GM18520 (cell line): ENCODE measurements at regions not wholly inside any gene's neighbourhood (a gene's known extent, or its start where the extent isn't known, plus 50 kb on each side); places are given as distances from the start of the nearest gene placed in this dataset.

Experiments used
- ATAC-seq: cut with Tn5 transposase; IDR thresholded peaks from one replicate; pipeline ENCODE4 v1.9.1; 2021; ENCODE audit not compliant: unreplicated experiment

GRCh38 chr14:97380539-97380941, 583.4 kb downstream of the VRK1 start:
- no peak for ATAC-seq

GRCh38 chr14:97381309-97381708, 584.1 kb downstream of the VRK1 start:
- no peak for ATAC-seq

DNA sequence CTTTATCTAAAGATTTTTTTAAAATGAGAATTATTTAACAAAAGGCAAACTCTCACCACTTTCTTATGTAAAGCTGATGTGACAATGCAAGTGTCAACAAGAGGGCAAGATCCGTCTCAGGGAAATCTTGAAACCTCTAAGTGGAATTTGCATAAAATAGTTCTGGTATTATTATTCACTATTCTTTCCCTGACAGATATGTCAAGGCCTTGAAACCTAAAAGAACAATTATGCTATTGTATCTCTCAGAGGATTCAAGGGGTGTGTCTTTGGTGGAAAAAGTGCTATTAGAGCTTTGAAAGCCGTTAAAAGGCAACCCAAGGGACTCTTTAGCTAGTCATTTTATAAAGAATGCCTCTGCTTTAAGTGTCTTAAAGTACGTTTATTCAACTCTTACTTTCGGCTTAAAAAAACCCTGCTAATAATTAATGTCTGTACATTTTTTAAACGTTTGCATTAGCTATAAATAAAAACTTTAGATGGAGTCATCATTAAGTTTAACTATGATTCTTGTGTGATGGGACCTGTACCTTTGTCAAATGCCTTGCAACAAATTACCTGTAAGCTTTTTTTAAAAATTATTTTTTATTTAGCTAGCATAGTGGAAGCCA, 585.5 kb downstream of the VRK1 start:
- ATAC-seq, result peak; percentile 32

GRCh38 chr14:97385727-97386126, 588.5 kb downstream of the VRK1 start:
- no peak for ATAC-seq

DNA sequence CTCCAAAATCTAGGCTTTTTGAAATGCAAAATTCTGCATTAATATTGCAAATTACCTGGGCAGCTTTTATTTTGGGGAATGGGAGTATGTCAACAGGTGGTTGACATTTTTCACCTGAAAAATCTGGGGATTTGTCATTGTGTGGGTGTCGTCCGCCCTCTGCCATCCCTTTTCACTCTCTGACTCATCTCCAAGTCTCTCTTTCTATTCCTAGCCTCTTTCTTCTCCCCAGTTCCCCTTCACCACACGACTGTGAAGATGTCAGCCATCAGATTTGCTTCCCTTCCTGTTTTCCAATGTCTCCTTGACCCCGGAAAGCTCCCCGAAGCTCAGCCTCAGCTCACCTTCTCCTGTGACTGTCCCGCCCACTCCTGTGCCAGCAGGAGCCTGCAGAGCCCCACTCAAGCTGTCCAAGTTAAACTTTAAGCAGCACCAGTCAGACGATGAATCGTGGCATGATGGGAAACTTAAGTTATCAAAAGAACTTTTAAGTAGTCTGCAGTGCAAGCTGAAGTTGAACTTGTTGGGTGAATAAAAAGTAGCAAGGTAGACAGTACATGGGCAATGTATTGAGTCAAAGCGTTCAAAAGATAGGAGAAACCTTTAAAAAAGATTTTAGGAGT, 590.2 kb downstream of the VRK1 start:
- no peak for ATAC-seq

DNA sequence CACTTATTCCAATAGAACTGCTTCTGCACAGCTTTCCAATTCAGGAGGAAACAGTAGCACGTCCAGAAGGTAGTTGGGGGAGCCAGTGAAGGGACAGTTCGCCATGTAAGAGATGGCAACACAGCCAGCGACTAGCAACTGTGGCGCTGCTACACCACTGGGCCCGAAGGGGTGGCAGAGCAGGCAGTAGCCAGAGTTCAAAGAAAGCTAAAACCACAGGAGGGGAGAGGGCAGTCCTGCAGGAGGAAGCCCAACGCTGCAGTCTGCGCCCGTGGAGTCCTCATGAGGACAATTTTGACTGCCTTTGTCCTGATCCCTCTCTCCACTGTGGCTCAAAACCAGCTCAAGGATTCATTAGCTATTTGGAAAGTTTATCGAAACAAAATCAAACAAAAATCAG, 591.2 kb downstream of the VRK1 start:
- no peak for ATAC-seq

GRCh38 chr14:97390096-97390724, 593.0 kb downstream of the VRK1 start:
- no peak for ATAC-seq

- no peak for ATAC-seq
These were observed 596.1 kb downstream of the VRK1 start for GRCh38 chr14:97393244-97393643.

DNA sequence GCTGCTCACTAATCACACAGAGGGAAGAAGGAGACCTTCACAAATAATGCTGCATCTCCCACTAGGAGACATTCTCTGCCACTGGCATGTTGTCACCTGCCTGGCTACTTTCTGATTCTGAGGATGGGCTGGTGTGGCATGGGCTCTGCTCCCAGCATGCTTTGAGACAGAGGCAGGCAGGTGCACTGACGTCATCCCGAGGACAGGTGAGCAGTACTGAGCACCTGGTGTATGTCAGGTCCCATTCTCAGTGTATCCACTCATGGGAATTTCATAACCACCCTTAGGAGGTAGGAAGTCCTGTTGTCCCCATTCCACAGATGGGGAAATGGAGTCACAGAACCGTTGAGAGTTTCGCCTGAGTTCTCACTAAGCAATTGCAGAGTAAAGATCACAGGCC, 597.9 kb downstream of the VRK1 start:
- ATAC-seq, result no peak

- ATAC-seq, result no peak
These were observed 604.5 kb downstream of the VRK1 start for GRCh38 chr14:97401714-97402113.

DNA sequence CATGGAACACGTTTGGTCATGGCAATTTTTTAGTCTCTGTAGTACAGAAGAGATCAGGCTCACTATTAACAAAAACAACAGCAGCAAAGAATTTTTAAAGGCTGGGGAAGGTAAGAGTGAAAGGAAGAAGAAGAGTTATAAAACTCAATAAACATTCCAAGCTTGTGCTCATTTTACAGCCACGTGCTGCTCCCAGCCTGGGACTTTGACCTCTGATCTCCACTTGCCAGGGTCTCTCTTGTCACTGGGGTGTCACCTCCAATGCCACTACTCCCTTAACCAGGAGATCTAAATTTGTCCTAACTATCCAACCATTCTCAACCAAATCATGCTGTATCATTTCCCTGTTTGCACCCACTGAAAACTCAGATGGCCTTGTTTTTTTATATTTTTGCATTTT, 605.1 kb downstream of the VRK1 start:
- ATAC-seq, result no peak

- no peak for ATAC-seq
These were observed 610.7 kb downstream of the VRK1 start for GRCh38 chr14:97407701-97408407.

- ATAC-seq, result no peak
These were observed 611.3 kb downstream of the VRK1 start for GRCh38 chr14:97408503-97408902.

- no peak for ATAC-seq
These were observed 612.0 kb downstream of the VRK1 start for GRCh38 chr14:97408937-97409815.

DNA sequence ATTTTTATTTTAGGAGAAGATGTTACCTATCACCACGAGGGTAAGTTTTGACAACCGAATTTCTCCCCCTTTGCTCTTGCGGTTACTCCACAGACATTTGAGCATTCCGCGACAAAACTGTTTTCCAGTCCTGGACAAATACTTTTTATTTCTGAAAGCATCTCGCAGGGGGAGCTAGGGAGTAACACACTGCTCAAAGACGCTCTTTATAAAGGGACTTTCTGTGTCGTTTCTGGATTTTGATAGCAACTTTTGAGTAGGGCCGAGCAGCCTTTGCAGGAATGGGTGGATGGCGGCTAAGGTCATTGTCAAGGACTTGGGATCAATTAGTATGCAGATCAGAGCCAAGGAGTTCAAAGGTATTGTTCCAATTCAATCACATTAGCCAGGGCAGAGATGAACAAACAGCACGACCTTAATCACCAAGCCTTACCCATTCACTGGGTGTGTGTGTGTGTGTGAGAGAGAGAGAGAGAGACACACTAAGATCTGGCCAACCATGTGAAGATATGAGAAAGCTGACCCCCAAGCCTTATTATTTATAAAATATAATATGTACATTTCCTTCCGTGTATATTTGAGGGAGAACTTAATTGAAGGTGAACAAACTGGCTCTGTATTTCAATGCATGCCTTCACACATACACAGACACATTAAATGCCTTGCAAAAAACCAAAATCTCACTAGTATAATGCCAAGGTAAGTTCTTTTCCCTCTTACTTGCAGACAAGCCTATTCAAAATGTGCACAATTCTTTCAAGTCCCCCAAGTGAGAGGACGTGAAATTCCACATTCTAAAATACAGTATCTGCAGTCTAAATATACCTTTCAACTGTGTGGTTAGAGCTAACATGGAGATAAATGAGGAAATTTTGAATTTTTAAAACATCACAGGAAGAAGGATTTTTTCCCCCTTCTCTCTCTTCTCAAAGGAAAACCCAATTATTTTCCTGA, 613.8 kb downstream of the VRK1 start:
- ATAC-seq, result no peak

- no peak for ATAC-seq
These were observed 614.9 kb downstream of the VRK1 start for GRCh38 chr14:97411938-97412612.

DNA sequence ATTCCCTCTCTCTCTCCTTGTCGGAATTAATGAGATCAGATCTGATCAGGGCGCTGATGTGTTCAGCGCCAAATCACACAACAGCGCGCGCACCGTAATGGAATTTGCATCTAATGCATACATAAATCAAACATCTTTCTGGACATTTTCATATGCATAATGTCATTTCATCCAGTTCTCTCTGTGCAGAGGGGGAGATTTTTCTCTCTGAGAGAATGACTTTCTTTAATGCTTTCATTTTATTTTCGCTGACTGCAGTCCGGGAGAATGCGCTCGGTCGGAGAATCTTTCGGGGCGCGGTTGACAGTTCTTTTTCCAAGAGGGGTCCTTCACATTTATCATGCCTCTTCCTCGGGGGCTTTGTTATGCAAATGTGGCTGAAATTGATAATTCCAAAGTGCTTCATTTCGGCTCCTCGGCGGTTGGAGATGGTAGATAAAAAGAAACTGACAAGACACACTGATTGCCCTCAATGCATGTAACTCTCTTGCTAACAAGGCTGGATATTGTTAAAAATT, 615.9 kb downstream of the VRK1 start:
- no peak for ATAC-seq

DNA sequence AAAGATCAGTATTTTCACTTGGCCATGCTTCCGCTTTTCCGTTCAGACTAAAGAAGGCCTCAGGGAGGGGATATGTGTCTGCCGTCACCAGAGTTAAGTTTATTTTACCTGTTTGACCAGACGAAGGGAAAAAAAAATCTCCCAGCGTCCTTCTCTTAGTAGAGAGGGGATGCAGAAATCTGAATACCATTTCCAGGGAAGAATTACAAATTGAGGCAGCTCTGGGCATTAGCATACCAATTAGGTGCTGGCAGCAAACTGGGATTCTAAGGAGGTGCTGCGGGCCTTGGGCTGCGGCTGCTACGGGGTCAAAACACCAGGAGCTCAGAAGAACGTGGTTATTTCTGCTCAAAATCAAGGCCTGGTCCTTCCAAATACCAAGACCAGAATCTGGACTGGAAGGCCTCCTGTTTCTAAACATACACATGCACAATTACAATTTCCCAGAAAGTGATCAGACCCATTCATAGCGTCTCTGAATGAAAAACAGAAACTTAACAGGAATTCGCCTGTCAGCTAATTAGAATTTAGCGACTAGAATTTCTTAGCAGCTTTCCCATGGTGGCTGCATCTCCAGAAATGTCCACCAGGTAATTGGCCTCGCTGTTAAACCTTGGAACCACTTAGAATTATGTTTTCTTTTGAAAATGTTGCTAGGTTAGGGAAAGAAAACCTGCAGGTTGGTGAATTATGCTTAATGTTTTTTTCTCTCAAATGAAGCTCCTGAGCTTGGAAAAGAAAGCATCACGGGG, 617.0 kb downstream of the VRK1 start:
- no peak for ATAC-seq
